ENCODE measurements at regions not wholly inside any gene's neighbourhood (a gene's known extent, or its start where the extent isn't known, plus 50 kb on each side); places are given as distances from the start of the nearest gene placed in this dataset.

DNA sequence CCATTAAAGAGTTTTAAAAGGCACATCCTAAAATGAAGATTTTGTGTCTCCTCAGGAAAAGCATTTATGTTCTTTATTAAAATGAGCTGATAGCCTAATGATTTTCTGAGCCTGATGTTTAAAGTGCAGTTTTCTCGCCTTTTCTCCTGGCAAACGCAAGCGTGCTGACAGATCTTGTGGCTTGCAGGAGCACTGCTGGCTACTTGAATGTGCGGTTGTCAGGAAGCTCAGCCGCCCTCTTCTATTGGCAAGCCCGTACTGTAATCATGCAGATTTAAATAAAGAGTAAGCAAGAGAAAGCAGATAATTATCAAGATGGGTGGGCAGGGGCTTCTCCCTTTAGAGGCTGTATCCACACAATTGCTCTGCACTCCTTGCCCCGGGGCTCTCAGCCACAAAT, 139.5 kb upstream of the SPHKAP start:
- TF ChIP-seq, protein P1, sequence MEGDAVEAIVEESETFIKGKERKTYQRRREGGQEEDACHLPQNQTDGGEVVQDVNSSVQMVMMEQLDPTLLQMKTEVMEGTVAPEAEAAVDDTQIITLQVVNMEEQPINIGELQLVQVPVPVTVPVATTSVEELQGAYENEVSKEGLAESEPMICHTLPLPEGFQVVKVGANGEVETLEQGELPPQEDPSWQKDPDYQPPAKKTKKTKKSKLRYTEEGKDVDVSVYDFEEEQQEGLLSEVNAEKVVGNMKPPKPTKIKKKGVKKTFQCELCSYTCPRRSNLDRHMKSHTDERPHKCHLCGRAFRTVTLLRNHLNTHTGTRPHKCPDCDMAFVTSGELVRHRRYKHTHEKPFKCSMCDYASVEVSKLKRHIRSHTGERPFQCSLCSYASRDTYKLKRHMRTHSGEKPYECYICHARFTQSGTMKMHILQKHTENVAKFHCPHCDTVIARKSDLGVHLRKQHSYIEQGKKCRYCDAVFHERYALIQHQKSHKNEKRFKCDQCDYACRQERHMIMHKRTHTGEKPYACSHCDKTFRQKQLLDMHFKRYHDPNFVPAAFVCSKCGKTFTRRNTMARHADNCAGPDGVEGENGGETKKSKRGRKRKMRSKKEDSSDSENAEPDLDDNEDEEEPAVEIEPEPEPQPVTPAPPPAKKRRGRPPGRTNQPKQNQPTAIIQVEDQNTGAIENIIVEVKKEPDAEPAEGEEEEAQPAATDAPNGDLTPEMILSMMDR (IDR thresholded peaks at IDR 0.05) = no peak
- TF ChIP-seq POLR2A (IDR thresholded peaks at IDR 0.05) = no peak

Data from right lobe of liver (tissue), 4 donors.